Keratinocyte (primary cell): ENCODE measurements at regions not wholly inside any gene's neighbourhood (a gene's known extent, or its start where the extent isn't known, plus 50 kb on each side); places are given as distances from the start of the nearest gene placed in this dataset.

ENCODE experiments used
- DNase-seq: peaks from one replicate; pipeline ENCODE4 v3.0.0-alpha.2; 2011; ENCODE audit warnings: low read depth, missing footprints, low spot score
- FAIRE-seq: peaks from 2 replicates; lab custom pipeline; 2011; peaks lifted over from hg19 to GRCh38; lab: Jason Lieb, UNC
- H2AFZ ChIP-seq: 2 replicates; pipeline ENCODE4 v1.6.0; 2012; ENCODE audit warnings: low read length, control low read depth, inconsistent platforms; ENCODE audit not compliant: control insufficient read depth
- H3K27ac ChIP-seq: 2 replicates; pipeline ENCODE4 v1.5.1; 2011; ENCODE audit warnings: low read length; ENCODE audit not compliant: control insufficient read depth, insufficient read depth
- H3K27me3 ChIP-seq: 3 replicates; pipeline ENCODE4 v1.6.0; 2011; ENCODE audit warnings: low read length; ENCODE audit not compliant: control insufficient read depth, insufficient read depth; ENCODE audit errors: extremely low read depth
- H3K36me3 ChIP-seq, 2 experiments: 2 replicates in 1 of 2; 3 replicates in 1 of 2; pipeline ENCODE4 v1.5.1; 2011; ENCODE audit warnings: low read length in 2 of 2, mild to moderate bottlenecking in 1 of 2; ENCODE audit not compliant: control insufficient read depth in 2 of 2, insufficient read depth in 2 of 2; ENCODE audit errors: extremely low read depth in 1 of 2
- H3K4me1 ChIP-seq: 3 replicates; pipeline ENCODE4 v1.5.1; 2011; ENCODE audit warnings: low read length; ENCODE audit not compliant: control insufficient read depth, insufficient read depth; ENCODE audit errors: extremely low read depth
- H3K4me2 ChIP-seq: 3 replicates; pipeline ENCODE4 v1.6.0; 2011; ENCODE audit warnings: low read depth, low read length; ENCODE audit not compliant: control insufficient read depth, insufficient read depth; ENCODE audit errors: extremely low read depth
- H3K4me3 ChIP-seq, 3 experiments: fragments of 200-600 bp in 1 of 3; sonication (generic) in 1 of 3; 2 replicates in 2 of 3; 3 replicates in 1 of 3; pipeline ENCODE4 v1.5.1; 2011 to 2016; ENCODE audit warnings: low read length in 3 of 3, mild to moderate bottlenecking in 3 of 3, control low read depth in 2 of 3, inconsistent platforms in 1 of 3, low read depth in 1 of 3, mixed read lengths in 1 of 3, mixed run types in 1 of 3, moderate library complexity in 1 of 3; ENCODE audit not compliant: control insufficient read depth in 2 of 3, insufficient read depth in 2 of 3; ENCODE audit errors: extremely low read depth in 1 of 3
- H3K79me2 ChIP-seq: 2 replicates; pipeline ENCODE4 v1.6.0; 2012; ENCODE audit warnings: low read length; ENCODE audit not compliant: control insufficient read depth, insufficient read depth
- H3K9ac ChIP-seq: 3 replicates; pipeline ENCODE4 v1.6.0; 2011; ENCODE audit warnings: low read length; ENCODE audit not compliant: control insufficient read depth, insufficient read depth; ENCODE audit errors: extremely low read depth
- H3K9me1 ChIP-seq: 3 replicates; pipeline ENCODE4 v1.6.0; 2011; ENCODE audit warnings: low read length; ENCODE audit not compliant: control insufficient read depth, insufficient read depth; ENCODE audit errors: extremely low read depth
- H3K9me3 ChIP-seq: 2 replicates; pipeline ENCODE4 v1.5.1; 2012; ENCODE audit warnings: low read depth, low read length; ENCODE audit not compliant: control insufficient read depth
- H4K20me1 ChIP-seq: 3 replicates; pipeline ENCODE4 v1.6.0; 2011; ENCODE audit warnings: low read length; ENCODE audit not compliant: control insufficient read depth, insufficient read depth; ENCODE audit errors: extremely low read depth
- EZH2 ChIP-seq: IDR thresholded peaks from one replicate; pipeline ENCODE4 v1.6.1; 2012; ENCODE audit warnings: inconsistent platforms, mild to moderate bottlenecking, low read length, moderate library complexity
- dilution Hi-C: fragments of 300-500 bp; cut with MboI; formaldehyde crosslinking; loops from one replicate; pipeline ENCODE4 v1.7.0; 2020; ENCODE audit warnings: low sequenced_read_pairs; ENCODE audit not compliant: extremely low pct_ligation_motif_present
- TF ChIP-seq, protein P1 (sequence below), 3 experiments: IDR thresholded peaks in 1 of 3; conservative IDR thresholded peaks in 1 of 3; optimal IDR thresholded peaks in 1 of 3; 2 replicates in 2 of 3; 3 replicates in 1 of 3; pipeline versions ENCODE3 to v1.5.1; 2011; ENCODE audit warnings: low read length in 3 of 3, mild to moderate bottlenecking in 3 of 3, moderate library complexity in 2 of 3, control low read depth in 1 of 3, inconsistent platforms in 1 of 3; ENCODE audit not compliant: insufficient read depth in 2 of 3; ENCODE audit errors: extremely low read depth in 1 of 3

DNA sequence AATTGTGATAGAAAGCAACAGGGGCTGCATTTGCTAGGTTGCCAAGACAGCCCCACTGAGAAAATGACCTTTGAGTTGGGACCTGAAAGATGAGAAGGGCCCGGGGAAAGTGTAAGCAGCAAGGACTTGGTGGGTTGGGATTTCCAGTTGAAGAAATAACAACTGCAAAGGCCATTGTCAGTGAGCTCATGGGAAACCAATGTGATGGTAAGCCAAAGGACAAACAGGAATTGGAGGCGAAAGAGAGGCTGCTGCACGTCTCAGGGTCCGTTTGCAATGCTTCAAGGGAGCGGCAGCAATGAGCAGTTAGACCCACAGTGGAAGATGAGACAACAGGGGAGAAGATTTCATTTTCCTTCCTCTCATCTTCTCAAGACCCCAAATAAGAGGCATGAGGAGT, 51.5 kb upstream of the RGPD4 start:
- no peak overlapping the region for H3K27ac ChIP-seq
- no peaks in the 10 kb centered on the region for H4K20me1 ChIP-seq
- no peak overlapping the region for H3K4me3 ChIP-seq
- H3K79me2 ChIP-seq = no peaks in the 10 kb centered on the region
- H3K9me3 ChIP-seq = no peaks in the 10 kb centered on the region
- H3K9me1 ChIP-seq = no peaks in the 10 kb centered on the region
- H3K4me1 ChIP-seq = peaks cover 10% of the 10 kb centered on the region
- H3K36me3 ChIP-seq = no peaks in the 10 kb centered on the region
- H3K4me2 ChIP-seq = no peak overlapping the region
- DNase-seq = no peak
- no peaks in the 10 kb centered on the region for H3K27me3 ChIP-seq
- dilution Hi-C loops = no loop called here
- H3K9ac ChIP-seq = no peak overlapping the region
- TF ChIP-seq EZH2 = no peak
- TF ChIP-seq, protein P1, sequence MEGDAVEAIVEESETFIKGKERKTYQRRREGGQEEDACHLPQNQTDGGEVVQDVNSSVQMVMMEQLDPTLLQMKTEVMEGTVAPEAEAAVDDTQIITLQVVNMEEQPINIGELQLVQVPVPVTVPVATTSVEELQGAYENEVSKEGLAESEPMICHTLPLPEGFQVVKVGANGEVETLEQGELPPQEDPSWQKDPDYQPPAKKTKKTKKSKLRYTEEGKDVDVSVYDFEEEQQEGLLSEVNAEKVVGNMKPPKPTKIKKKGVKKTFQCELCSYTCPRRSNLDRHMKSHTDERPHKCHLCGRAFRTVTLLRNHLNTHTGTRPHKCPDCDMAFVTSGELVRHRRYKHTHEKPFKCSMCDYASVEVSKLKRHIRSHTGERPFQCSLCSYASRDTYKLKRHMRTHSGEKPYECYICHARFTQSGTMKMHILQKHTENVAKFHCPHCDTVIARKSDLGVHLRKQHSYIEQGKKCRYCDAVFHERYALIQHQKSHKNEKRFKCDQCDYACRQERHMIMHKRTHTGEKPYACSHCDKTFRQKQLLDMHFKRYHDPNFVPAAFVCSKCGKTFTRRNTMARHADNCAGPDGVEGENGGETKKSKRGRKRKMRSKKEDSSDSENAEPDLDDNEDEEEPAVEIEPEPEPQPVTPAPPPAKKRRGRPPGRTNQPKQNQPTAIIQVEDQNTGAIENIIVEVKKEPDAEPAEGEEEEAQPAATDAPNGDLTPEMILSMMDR (optimal IDR thresholded peaks at IDR 0.05 in 1 of 3, IDR thresholded peaks at IDR 0.05 in 1 of 3, conservative IDR thresholded peaks at IDR 0.05 in 1 of 3; ENCODE audit: extremely low read depth in 1 of 3, insufficient read depth in 2 of 3, low read length in 3 of 3) = no peak
- no peak for FAIRE-seq
- no peak overlapping the region for H2AFZ ChIP-seq

DNA sequence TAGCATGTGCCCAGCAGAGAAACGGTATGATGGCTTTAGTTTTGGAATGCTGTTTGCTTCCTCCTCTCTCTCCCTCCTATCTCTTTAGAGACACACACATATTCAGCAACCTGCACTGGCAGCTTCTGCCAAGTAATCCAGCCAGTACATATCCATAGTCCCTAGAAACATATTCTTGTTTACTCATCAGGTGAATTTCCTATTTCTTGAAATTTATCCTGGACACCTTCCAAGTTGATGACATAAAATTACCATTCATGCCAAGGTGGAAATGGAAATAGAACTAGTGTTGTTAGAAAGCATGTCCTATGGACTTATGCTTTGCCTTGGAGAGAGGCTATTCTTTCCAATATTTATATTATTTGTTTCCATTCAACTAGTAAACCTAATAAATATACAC, 50.9 kb upstream of the RGPD4 start:
- no peak for DNase-seq
- no peaks in the 10 kb centered on the region for H3K9me3 ChIP-seq
- dilution Hi-C loops = no loop called here
- H3K4me1 ChIP-seq = peaks cover 10% of the 10 kb centered on the region
- H3K27ac ChIP-seq = no peak overlapping the region
- no peak overlapping the region for H3K4me2 ChIP-seq
- no peaks in the 10 kb centered on the region for H3K79me2 ChIP-seq
- no peak overlapping the region for H3K9ac ChIP-seq
- no peaks in the 10 kb centered on the region for H3K9me1 ChIP-seq
- no peaks in the 10 kb centered on the region for H3K36me3 ChIP-seq
- H3K27me3 ChIP-seq = no peaks in the 10 kb centered on the region
- no peak overlapping the region for H3K4me3 ChIP-seq
- no peak for FAIRE-seq
- TF ChIP-seq, protein P1 (optimal IDR thresholded peaks at IDR 0.05 in 1 of 3, IDR thresholded peaks at IDR 0.05 in 1 of 3, conservative IDR thresholded peaks at IDR 0.05 in 1 of 3; ENCODE audit: extremely low read depth in 1 of 3, insufficient read depth in 2 of 3, low read length in 3 of 3) = no peak
- TF ChIP-seq EZH2 = no peak
- no peak overlapping the region for H2AFZ ChIP-seq
- H4K20me1 ChIP-seq = no peaks in the 10 kb centered on the region
